ENCODE measurements at regions not wholly inside any gene's neighbourhood (a gene's known extent, or its start where the extent isn't known, plus 50 kb on each side); places are given as distances from the start of the nearest gene placed in this dataset.
A peak's percentile ranks its signal among the peaks of the same experiment; 100 is the strongest.

DNA sequence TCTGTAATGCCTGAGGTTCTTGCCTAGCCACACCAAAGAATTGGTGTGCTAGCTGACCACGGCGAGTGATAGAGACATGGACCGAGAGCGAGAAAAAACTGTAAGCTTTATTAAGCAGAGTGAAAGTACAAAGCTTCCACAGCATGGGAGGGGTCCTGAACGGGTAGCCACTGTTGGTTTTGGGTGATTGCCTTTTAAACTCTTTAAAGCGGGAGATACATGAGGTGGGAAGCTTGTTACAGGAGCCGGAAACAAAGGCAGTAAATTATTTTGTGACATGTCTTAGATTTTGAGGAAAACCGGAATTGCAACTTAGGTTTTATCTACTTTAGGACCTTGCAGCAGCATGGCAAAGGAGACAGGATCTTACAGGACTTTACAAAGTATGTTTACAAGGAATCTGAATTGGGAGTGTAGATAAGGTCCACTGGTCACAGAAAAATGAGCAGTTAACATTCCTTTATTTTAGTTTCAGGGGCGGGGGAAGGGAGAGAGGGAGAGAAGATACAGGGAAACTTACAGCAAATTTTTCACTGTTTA lies 252.7 kb upstream of the MBL2 start:
- Histone ChIP-seq H3K4me3 (ENCODE audit: control extremely low read depth in 1 of 5, extremely low read depth in 1 of 5, insufficient read depth in 1 of 5, low read depth in 2 of 5, low read length in 4 of 5) (no peak overlapping the region), H3K9ac (ENCODE audit: low read length) (no peak overlapping the region), H4K20me1 (ENCODE audit: control insufficient read depth, insufficient read depth, low read length, poor library complexity, severe bottlenecking) (no peaks in the 10 kb centered on the region), H3K4me1 (ENCODE audit: control insufficient read depth in 2 of 2, insufficient read depth in 2 of 2, low read length in 2 of 2) (no peaks in the 10 kb centered on the region), H3K36me3 (replicated peaks in 1 of 2; ENCODE audit: control extremely low read depth in 1 of 2, control insufficient read depth in 1 of 2, extremely low read depth in 1 of 2, insufficient read depth in 2 of 2, low read length in 1 of 2) (no peaks in the 10 kb centered on the region), H3K79me2 (ENCODE audit: control insufficient read depth, insufficient read depth, low read length) (no peaks in the 10 kb centered on the region), H3K27ac (ENCODE audit: low read length in 2 of 2) (no peak overlapping the region), H3K9me3 (ENCODE audit: control extremely low read depth in 1 of 3, control insufficient read depth in 2 of 3, insufficient read depth in 1 of 3, low read length in 2 of 3) (no peaks in the 10 kb centered on the region), H3K27me3 (replicated peaks in 1 of 4; ENCODE audit: control extremely low read depth in 1 of 4, control insufficient read depth in 3 of 4, insufficient read depth in 4 of 4, low read length in 3 of 4) (no peaks in the 10 kb centered on the region), H3K4me2 (replicated peaks; ENCODE audit: low read depth, low read length, poor library complexity, severe bottlenecking) (peak overlapping the region; percentile 28), H2AFZ (ENCODE audit: insufficient read depth, low read depth, low read length, poor library complexity, severe bottlenecking) (peak overlapping the region; percentile 42)
- no peak overlapping the region for H3K27ac Mint-ChIP-seq
- CTCF ChIA-PET = no interaction called here
- H3K27me3 Mint-ChIP-seq = no peaks in the 10 kb centered on the region
- H3K4me1 Mint-ChIP-seq = no peaks in the 10 kb centered on the region
- POLR2A ChIA-PET = no interaction called here
- ATAC-seq (ENCODE audit: low read depth) = no peak
- 6% methylated on average over 6 of the region's 9 CpGs for WGBS (ENCODE audit: insufficient coverage)
- H3K9me3 Mint-ChIP-seq (ENCODE audit: insufficient read depth) = no peaks in the 10 kb centered on the region
- H3K4me3 Mint-ChIP-seq = no peak overlapping the region
- intact Hi-C loops (cut with micrococcal nuclease) = no loop called here
- no peak for DNase-seq
- TF ChIP-seq EZH2 (IDR thresholded peaks at IDR 0.05; ENCODE audit: borderline replicate concordance, insufficient read depth, low read depth, low read length, poor library complexity, severe bottlenecking) = no peak
- TF ChIP-seq, protein P1, sequence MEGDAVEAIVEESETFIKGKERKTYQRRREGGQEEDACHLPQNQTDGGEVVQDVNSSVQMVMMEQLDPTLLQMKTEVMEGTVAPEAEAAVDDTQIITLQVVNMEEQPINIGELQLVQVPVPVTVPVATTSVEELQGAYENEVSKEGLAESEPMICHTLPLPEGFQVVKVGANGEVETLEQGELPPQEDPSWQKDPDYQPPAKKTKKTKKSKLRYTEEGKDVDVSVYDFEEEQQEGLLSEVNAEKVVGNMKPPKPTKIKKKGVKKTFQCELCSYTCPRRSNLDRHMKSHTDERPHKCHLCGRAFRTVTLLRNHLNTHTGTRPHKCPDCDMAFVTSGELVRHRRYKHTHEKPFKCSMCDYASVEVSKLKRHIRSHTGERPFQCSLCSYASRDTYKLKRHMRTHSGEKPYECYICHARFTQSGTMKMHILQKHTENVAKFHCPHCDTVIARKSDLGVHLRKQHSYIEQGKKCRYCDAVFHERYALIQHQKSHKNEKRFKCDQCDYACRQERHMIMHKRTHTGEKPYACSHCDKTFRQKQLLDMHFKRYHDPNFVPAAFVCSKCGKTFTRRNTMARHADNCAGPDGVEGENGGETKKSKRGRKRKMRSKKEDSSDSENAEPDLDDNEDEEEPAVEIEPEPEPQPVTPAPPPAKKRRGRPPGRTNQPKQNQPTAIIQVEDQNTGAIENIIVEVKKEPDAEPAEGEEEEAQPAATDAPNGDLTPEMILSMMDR (IDR thresholded peaks at IDR 0.05) = no peak

DNA sequence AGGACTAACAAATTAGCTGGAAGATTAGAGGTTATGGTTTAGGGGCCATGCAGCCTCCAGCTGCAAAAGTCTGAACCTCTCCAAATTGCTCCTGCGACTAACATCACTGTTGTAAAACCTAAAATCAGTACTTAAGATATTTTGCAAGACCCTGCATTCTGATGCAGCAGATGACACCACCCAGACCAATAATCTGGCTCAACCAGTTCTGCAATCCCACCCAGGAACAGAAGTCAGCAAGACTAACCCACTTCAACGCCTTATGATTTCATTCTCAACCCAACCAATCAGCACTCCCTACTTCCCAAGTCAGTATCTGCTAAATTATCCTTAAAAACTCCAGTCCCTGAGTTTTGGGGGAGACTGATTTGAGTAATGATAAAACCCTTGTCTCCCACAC lies 250.8 kb upstream of the MBL2 start:
- Histone ChIP-seq H3K27ac (ENCODE audit: low read length in 2 of 2) (no peak overlapping the region), H3K4me1 (ENCODE audit: control insufficient read depth in 2 of 2, insufficient read depth in 2 of 2, low read length in 2 of 2) (no peaks in the 10 kb centered on the region), H3K79me2 (ENCODE audit: control insufficient read depth, insufficient read depth, low read length) (no peaks in the 10 kb centered on the region), H3K9me3 (ENCODE audit: control extremely low read depth in 1 of 3, control insufficient read depth in 2 of 3, insufficient read depth in 1 of 3, low read length in 2 of 3) (no peaks in the 10 kb centered on the region), H3K9ac (ENCODE audit: low read length) (no peak overlapping the region), H3K36me3 (replicated peaks in 1 of 2; ENCODE audit: control extremely low read depth in 1 of 2, control insufficient read depth in 1 of 2, extremely low read depth in 1 of 2, insufficient read depth in 2 of 2, low read length in 1 of 2) (no peaks in the 10 kb centered on the region), H3K27me3 (replicated peaks in 1 of 4; ENCODE audit: control extremely low read depth in 1 of 4, control insufficient read depth in 3 of 4, insufficient read depth in 4 of 4, low read length in 3 of 4) (no peaks in the 10 kb centered on the region), H3K4me3 (ENCODE audit: control extremely low read depth in 1 of 5, extremely low read depth in 1 of 5, insufficient read depth in 1 of 5, low read depth in 2 of 5, low read length in 4 of 5) (no peak overlapping the region), H3K4me2 (replicated peaks; ENCODE audit: low read depth, low read length, poor library complexity, severe bottlenecking) (no peak overlapping the region), H2AFZ (ENCODE audit: insufficient read depth, low read depth, low read length, poor library complexity, severe bottlenecking) (no peak overlapping the region), H4K20me1 (ENCODE audit: control insufficient read depth, insufficient read depth, low read length, poor library complexity, severe bottlenecking) (no peaks in the 10 kb centered on the region)
- Mint-ChIP-seq H3K27ac (no peak overlapping the region), H3K27me3 (no peaks in the 10 kb centered on the region), H3K4me3 (no peak overlapping the region), H3K9me3 (ENCODE audit: insufficient read depth) (no peaks in the 10 kb centered on the region), H3K4me1 (no peaks in the 10 kb centered on the region)
- TF ChIP-seq EZH2 (IDR thresholded peaks at IDR 0.05; ENCODE audit: borderline replicate concordance, insufficient read depth, low read depth, low read length, poor library complexity, severe bottlenecking) = no peak
- TF ChIP-seq, protein P1 (IDR thresholded peaks at IDR 0.05) = no peak
- 100% methylated on average over 1 of the region's 2 CpGs for WGBS (ENCODE audit: insufficient coverage)
- POLR2A ChIA-PET = no interaction called here
- intact Hi-C loops (cut with micrococcal nuclease) = no loop called here
- CTCF ChIA-PET = no interaction called here
- no peak for DNase-seq
- ATAC-seq (ENCODE audit: low read depth) = no peak

Measured in B cell (primary cell).